Parathyroid adenoma (tissue), 2 donors: ENCODE measurements at regions not wholly inside any gene's neighbourhood (a gene's known extent, or its start where the extent isn't known, plus 50 kb on each side); places are given as distances from the start of the nearest gene placed in this dataset.

Experiments used
- H2AFZ ChIP-seq: fragments of 300-600 bp; sonication (generic); one replicate; pipeline ENCODE4 v1.7.0; 2017; ENCODE audit warnings: antibody characterized with exemption, mild to moderate bottlenecking
- H3K27ac ChIP-seq: fragments of 300-600 bp; sonication (generic); one replicate; pipeline ENCODE4 v1.7.0; 2017
- H3K27me3 ChIP-seq: fragments of 300-600 bp; sonication (generic); one replicate; pipeline ENCODE4 v1.7.0; 2017; ENCODE audit warnings: low read length; ENCODE audit not compliant: control insufficient read depth, insufficient read depth
- H3K36me3 ChIP-seq: fragments of 300-600 bp; sonication (generic); one replicate; pipeline ENCODE4 v1.7.0; 2017; ENCODE audit warnings: low read length; ENCODE audit not compliant: control insufficient read depth, insufficient read depth
- H3K4me1 ChIP-seq: fragments of 300-600 bp; sonication (generic); one replicate; pipeline ENCODE4 v1.7.0; 2017; ENCODE audit warnings: control low read depth
- H3K4me2 ChIP-seq: fragments of 300-600 bp; sonication (generic); one replicate; pipeline ENCODE4 v1.7.0; 2017; ENCODE audit warnings: low read length
- H3K4me3 ChIP-seq: fragments of 300-600 bp; sonication (generic); one replicate; pipeline ENCODE4 v1.7.0; 2017; ENCODE audit warnings: low read depth, low read length
- H3K79me2 ChIP-seq: fragments of 300-600 bp; sonication (generic); one replicate; pipeline ENCODE4 v1.7.0; 2017; ENCODE audit warnings: control low read depth
- H3K9ac ChIP-seq: fragments of 300-600 bp; sonication (generic); one replicate; pipeline ENCODE4 v1.7.0; 2017; ENCODE audit warnings: mild to moderate bottlenecking
- H3K9me3 ChIP-seq: fragments of 300-600 bp; sonication (generic); one replicate; pipeline ENCODE4 v1.7.0; 2017; ENCODE audit warnings: low read length; ENCODE audit not compliant: control insufficient read depth
- CTCF ChIP-seq: fragments of 300-600 bp; sonication (generic); IDR thresholded peaks from one replicate; pipeline ENCODE4 v1.7.0; 2017; ENCODE audit warnings: antibody characterized with exemption, mild to moderate bottlenecking
- donor health status: primary hyperparathyroidism.

DNA sequence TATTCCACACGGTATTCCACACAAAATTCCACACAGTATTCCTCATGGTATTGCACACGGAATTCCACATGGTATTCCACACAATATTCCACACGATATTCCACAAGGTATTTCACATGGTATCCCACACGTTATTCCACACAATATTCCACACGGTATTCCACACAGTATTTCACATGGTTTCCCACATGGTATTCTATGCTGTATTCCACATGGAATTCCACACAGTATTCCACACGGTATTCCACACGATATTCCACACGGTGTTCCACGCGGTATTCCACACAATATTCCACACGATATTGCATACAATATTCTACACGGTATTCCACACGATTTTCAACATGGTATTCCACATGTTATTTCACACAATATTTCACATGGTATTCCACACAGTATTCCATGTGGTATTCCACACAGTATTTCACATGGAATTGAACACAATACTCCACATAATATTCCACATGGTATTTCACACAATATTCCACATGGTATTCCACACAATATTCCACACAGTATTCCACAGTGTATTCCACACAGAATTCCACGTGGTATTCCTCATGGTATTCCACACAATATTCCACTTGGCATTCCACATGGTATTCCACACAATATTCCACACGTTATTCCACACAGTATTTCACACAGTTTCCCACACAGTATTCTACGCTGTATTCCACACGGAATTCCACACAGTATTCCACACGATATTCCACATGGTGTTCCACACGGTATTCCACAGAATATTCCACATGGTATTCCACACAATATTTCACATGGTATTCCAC lies 136.0 kb upstream of the CHST15 start:
- Histone ChIP-seq H3K79me2 (no peaks in the 10 kb centered on the region), H3K27ac (no peak overlapping the region), H2AFZ (no peak overlapping the region), H3K4me3 (no peak overlapping the region), H3K27me3 (no peaks in the 10 kb centered on the region), H3K36me3 (no peaks in the 10 kb centered on the region), H3K4me2 (no peak overlapping the region), H3K4me1 (no peaks in the 10 kb centered on the region), H3K9ac (no peak overlapping the region), H3K9me3 (no peaks in the 10 kb centered on the region)
- no peak for TF ChIP-seq CTCF

- no peaks in the 10 kb centered on the region for H3K36me3 ChIP-seq
- no peaks in the 10 kb centered on the region for H3K9me3 ChIP-seq
- no peaks in the 10 kb centered on the region for H3K4me1 ChIP-seq
- no peak for TF ChIP-seq CTCF
- H3K9ac ChIP-seq, result no peak overlapping the region
- no peaks in the 10 kb centered on the region for H3K79me2 ChIP-seq
- H3K4me2 ChIP-seq, result no peak overlapping the region
- no peak overlapping the region for H2AFZ ChIP-seq
- H3K4me3 ChIP-seq, result no peak overlapping the region
- H3K27ac ChIP-seq, result no peak overlapping the region
- no peaks in the 10 kb centered on the region for H3K27me3 ChIP-seq
Observed at GRCh38 chr10:124228471-124228870, 135.1 kb upstream of the CHST15 start.

DNA sequence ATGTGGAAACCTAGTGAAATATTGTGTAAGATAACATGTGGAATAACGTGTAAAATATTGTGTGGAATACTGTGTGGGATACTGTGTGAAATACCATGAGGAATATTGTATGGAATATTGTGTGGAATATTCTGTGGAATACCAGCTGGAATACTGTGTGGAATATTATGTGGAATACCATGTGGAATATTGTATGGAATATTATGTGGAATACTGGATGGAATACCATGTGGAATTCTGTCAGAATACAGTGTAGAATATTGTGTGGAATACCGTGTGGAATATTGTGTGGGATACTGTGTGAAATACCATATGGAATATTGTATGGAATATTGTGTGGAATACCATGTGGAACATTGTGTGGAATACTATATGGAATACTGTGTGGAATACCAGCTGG lies 134.6 kb upstream of the CHST15 start:
- Histone ChIP-seq H3K9me3 (no peaks in the 10 kb centered on the region), H3K9ac (no peak overlapping the region), H3K79me2 (no peaks in the 10 kb centered on the region), H3K27me3 (no peaks in the 10 kb centered on the region), H2AFZ (no peak overlapping the region), H3K4me2 (no peak overlapping the region), H3K36me3 (no peaks in the 10 kb centered on the region), H3K4me3 (no peak overlapping the region), H3K4me1 (no peaks in the 10 kb centered on the region), H3K27ac (no peak overlapping the region)
- TF ChIP-seq CTCF, result no peak

DNA sequence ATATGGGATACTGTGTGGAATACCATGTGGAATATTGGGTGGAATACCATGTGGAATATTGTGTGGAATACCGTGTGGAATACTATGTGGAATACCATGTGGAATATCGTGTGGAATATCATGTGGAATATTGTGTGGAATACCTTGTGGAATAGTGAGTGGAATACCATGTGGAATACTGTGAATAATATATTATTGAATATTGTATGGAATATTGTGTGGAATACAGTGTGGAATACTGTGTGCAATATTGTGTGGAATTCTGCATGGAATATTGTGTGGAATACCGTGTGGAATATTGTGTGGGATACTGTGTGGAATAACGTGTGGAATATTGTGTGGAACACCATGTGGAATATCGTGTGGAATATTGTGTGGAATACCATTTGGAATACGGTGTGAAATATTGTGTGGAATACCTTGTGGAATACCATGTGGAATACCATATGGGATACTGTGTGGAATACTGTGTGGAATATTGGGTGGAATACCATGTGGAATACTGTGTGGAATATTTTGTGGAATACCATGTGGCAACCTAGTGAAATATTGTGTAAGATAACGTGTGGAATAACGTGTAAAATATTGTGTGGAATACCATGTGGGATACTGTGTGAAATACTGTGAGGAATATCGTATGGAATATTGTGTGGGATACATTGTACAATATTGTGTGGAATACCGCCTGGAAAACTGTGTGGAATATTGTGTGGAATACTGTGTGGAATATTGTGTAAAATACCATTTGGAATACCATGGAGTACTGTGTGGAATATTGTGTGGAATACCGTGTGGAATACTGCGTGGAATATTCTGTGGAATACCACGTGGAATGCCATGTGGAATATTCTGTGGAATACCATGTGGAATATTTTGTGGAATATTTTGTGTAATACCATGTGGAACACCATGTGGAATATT lies 133.9 kb upstream of the CHST15 start:
- H3K79me2 ChIP-seq, result no peaks in the 10 kb centered on the region
- no peak overlapping the region for H3K27ac ChIP-seq
- H3K4me3 ChIP-seq, result no peak overlapping the region
- H3K4me2 ChIP-seq, result no peak overlapping the region
- no peaks in the 10 kb centered on the region for H3K4me1 ChIP-seq
- no peak for TF ChIP-seq CTCF
- H3K36me3 ChIP-seq, result no peaks in the 10 kb centered on the region
- no peaks in the 10 kb centered on the region for H3K9me3 ChIP-seq
- no peak overlapping the region for H3K9ac ChIP-seq
- H3K27me3 ChIP-seq, result no peaks in the 10 kb centered on the region
- H2AFZ ChIP-seq, result no peak overlapping the region
